HCT116 (cell line): ENCODE measurements at regions not wholly inside any gene's neighbourhood (a gene's known extent, or its start where the extent isn't known, plus 50 kb on each side); places are given as distances from the start of the nearest gene placed in this dataset.

Source experiments
- ATAC-seq: fragments of 200-7000 bp; cut with Tn5 transposase; 2 replicates; pipeline ENCODE4 v1.9.1; 2020; ENCODE audit warnings: mild to moderate bottlenecking, moderate library complexity
- BruUV-seq: library from RNA; stranded (reverse); fragments of 400-500 nt; replicated peaks from 2 replicates; lab custom pipeline; 2021; lab: Mats Ljungman, UMichigan
- CTCF ChIA-PET: fragments of 300-600 bp; sonication (Branson Sonifier 250); formaldehyde crosslinking; loops from one replicate; lab custom pipeline; 2021; ENCODE audit warnings: antibody characterized with exemption; lab: Charles Lee
- POLR2A ChIA-PET: fragments of 300-600, 350-600 bp; sonication (Branson Sonifier 250); formaldehyde crosslinking; loops from one replicate; lab custom pipeline; 2021; ENCODE audit warnings: antibody characterized with exemption; lab: Charles Lee
- RAD21 ChIA-PET, 2 experiments: fragments of 300-600 bp; sonication (Branson Sonifier 250); formaldehyde crosslinking; loops; one replicate each; lab custom pipeline; 2023; ENCODE audit warnings: low total read pairs in 2 of 2; ENCODE audit not compliant: uncharacterized antibody in 2 of 2, unreplicated experiment in 2 of 2, low non-redundant PET in 1 of 2; lab: Charles Lee
- DNase-seq: peaks from one replicate; pipeline ENCODE4 v3.0.0-alpha.2; 2010; ENCODE audit warnings: low read depth, low spot score
- H2AFZ ChIP-seq: fragments of 200-600 bp; shearing (Covaris generic), sonication (generic); 2 replicates; pipeline ENCODE4 v1.6.1; 2017; ENCODE audit warnings: low read depth, mixed run types, mixed read lengths, antibody characterized with exemption, low read length; ENCODE audit not compliant: poor library complexity, severe bottlenecking
- H3K27ac ChIP-seq: 2 replicates; pipeline ENCODE4 v1.5.1; 2012; ENCODE audit warnings: low read depth, low read length
- H3K27me3 ChIP-seq: fragments of 200-600 bp; sonication (generic); 2 replicates; pipeline ENCODE4 v1.6.1; 2016; ENCODE audit warnings: mixed run types, low read length, mixed read lengths; ENCODE audit not compliant: insufficient read depth
- H3K36me3 ChIP-seq, 2 experiments: fragments of 200-500 bp in 1 of 2; fragments of 200-600 bp in 1 of 2; sonication (Bioruptor generic) in 1 of 2; sonication (generic) in 1 of 2; 2 replicates each; pipeline versions ENCODE4 v1.5.1 to v1.6.1; 2014 to 2016; ENCODE audit warnings: low read length in 2 of 2, inconsistent platforms in 1 of 2, mixed read lengths in 1 of 2, mixed run types in 1 of 2; ENCODE audit not compliant: insufficient read depth in 2 of 2, control insufficient read depth in 1 of 2
- H3K4me1 ChIP-seq, 2 experiments: fragments of 200-600 bp in 1 of 2; sonication (generic) in 1 of 2; 2 replicates each; pipeline versions ENCODE4 v1.5.1 to v1.6.1; 2012 to 2017; ENCODE audit warnings: low read length in 2 of 2, inconsistent platforms in 1 of 2, mild to moderate bottlenecking in 1 of 2, mixed read lengths in 1 of 2, mixed run types in 1 of 2, moderate library complexity in 1 of 2; ENCODE audit not compliant: insufficient read depth in 2 of 2, control insufficient read depth in 1 of 2
- H3K4me2 ChIP-seq: fragments of 200-600 bp; sonication (generic); 2 replicates; pipeline ENCODE4 v1.6.1; 2017; ENCODE audit warnings: mixed run types, low read length, mixed read lengths
- H3K4me3 ChIP-seq, 2 experiments: fragments of 200-600 bp in 1 of 2; sonication (generic) in 1 of 2; replicated peaks in 1 of 2; 2 replicates each; pipeline ENCODE4 v1.5.1; 2011 to 2016; ENCODE audit warnings: low read length in 2 of 2, control low read depth in 1 of 2, low read depth in 1 of 2, mild to moderate bottlenecking in 1 of 2, mixed read lengths in 1 of 2, mixed run types in 1 of 2
- H3K79me2 ChIP-seq: fragments of 200-600 bp; sonication (generic); 2 replicates; pipeline ENCODE4 v1.6.1; 2017; ENCODE audit warnings: mild to moderate bottlenecking, mixed run types, low read length, moderate library complexity, mixed read lengths; ENCODE audit not compliant: insufficient read depth
- H3K9ac ChIP-seq: fragments of 200-600 bp; sonication (generic); 2 replicates; pipeline ENCODE4 v1.6.1; 2016; ENCODE audit warnings: low read length, mixed read lengths
- H3K9me2 ChIP-seq: fragments of 200-600 bp; sonication (generic), shearing (Covaris generic); 2 replicates; pipeline ENCODE4 v1.6.1; 2017; ENCODE audit warnings: mixed run types, mild to moderate bottlenecking, moderate library complexity; ENCODE audit not compliant: insufficient read depth
- H3K9me3 ChIP-seq, 2 experiments: fragments of 200-500 bp in 1 of 2; fragments of 200-600 bp in 1 of 2; sonication (Bioruptor generic) in 1 of 2; sonication (generic) in 1 of 2; 2 replicates each; pipeline ENCODE4 v1.6.1; 2014 to 2017; ENCODE audit warnings: low read length in 2 of 2, mixed read lengths in 2 of 2, inconsistent platforms in 1 of 2, low read depth in 1 of 2, mild to moderate bottlenecking in 1 of 2, mixed run types in 1 of 2, moderate library complexity in 1 of 2; ENCODE audit not compliant: control insufficient read depth in 1 of 2, insufficient read depth in 1 of 2
- H4K20me1 ChIP-seq: fragments of 200-600 bp; sonication (generic), shearing (Covaris generic); 2 replicates; pipeline ENCODE4 v1.6.1; 2017; ENCODE audit warnings: mixed run types, mild to moderate bottlenecking, moderate library complexity; ENCODE audit not compliant: insufficient read depth
- CEBPB ChIP-seq: IDR thresholded peaks from 2 replicates; pipeline ENCODE4 v1.6.1; 2012; ENCODE audit warnings: low read depth
- EZH2 ChIP-seq: fragments of 200-600 bp; sonication (generic); IDR thresholded peaks from 2 replicates; pipeline ENCODE4 v1.6.1; 2017; ENCODE audit warnings: antibody characterized with exemption, mixed run types
- FOSL1 ChIP-seq: IDR thresholded peaks from 2 replicates; pipeline ENCODE4 v1.6.1; 2012; ENCODE audit warnings: low read depth
- POLR2AphosphoS5 ChIP-seq: IDR thresholded peaks from 2 replicates; pipeline ENCODE4 v1.6.1; 2011; ENCODE audit warnings: mild to moderate bottlenecking, low read depth, low read length, moderate library complexity
- SP1 ChIP-seq: IDR thresholded peaks from 2 replicates; pipeline ENCODE4 v1.6.1; 2012; ENCODE audit warnings: low read depth
- SRF ChIP-seq: IDR thresholded peaks from 2 replicates; pipeline ENCODE4 v1.6.1; 2012; ENCODE audit warnings: low read depth
- YY1 ChIP-seq: IDR thresholded peaks from 2 replicates; pipeline ENCODE4 v1.6.1; 2011; ENCODE audit warnings: low read length, low read depth, moderate library complexity, mild to moderate bottlenecking; ENCODE audit not compliant: insufficient replicate concordance; ENCODE audit errors: extremely low read depth
- ZNF274 ChIP-seq: fragments of 200-500 bp; sonication (Bioruptor generic); IDR thresholded peaks from 2 replicates; pipeline ENCODE4 v1.6.1; 2014; ENCODE audit warnings: mild to moderate bottlenecking, low read depth, low read length, inconsistent platforms
- intact Hi-C: fragments of 100-400 bp; cut with micrococcal nuclease; formaldehyde crosslinking; loops from 2 replicates; pipeline ENCODE4 v1.10.0; 2022
- TF ChIP-seq, protein P1 (sequence below): IDR thresholded peaks from 2 replicates; pipeline ENCODE4 v1.6.1; 2012; ENCODE audit warnings: low read depth

DNA sequence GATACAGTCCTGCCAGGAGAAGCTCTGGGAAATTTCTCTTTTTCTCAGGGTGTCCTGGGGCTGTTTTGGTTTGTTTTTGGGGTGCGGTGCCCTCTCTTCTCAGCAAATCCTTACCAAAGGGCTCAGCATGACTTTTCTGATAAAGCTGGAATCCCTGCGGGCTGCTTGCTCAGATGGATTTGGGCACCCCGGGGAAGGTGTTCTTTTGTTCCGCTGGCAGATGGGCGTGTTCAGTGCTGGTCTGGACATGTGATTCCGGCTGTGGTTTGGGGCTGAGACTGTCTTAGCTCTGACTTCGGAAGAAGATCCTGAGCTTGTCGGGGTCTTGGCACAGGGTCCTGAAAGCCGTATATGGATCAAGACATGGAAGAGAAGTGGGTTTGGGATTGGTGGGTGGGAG, 134.2 kb upstream of the SPRED2 start:
- peaks cover 16 to 21% of the 10 kb centered on the region in 2 experiments for H3K4me1 ChIP-seq
- no peaks in the 10 kb centered on the region for H3K9me2 ChIP-seq
- H4K20me1 ChIP-seq, result no peaks in the 10 kb centered on the region
- intact Hi-C loops, result no loop called here
- no peaks in the 10 kb centered on the region for H3K27me3 ChIP-seq
- peak overlapping the region; percentile 40 for H3K9ac ChIP-seq
- POLR2A ChIA-PET, result no interaction called here
- H3K4me3 ChIP-seq, result peak overlapping the region; percentile 37 to 49
- CTCF ChIA-PET, result interaction anchor here (3.3 kb wide), 1 partner anchor 301 kb away, joined by 17 read pairs; no protein-coding TSS in a partner anchor
- H3K27ac ChIP-seq, result peak overlapping the region; percentile 49
- no peaks in the 10 kb centered on the region for H3K79me2 ChIP-seq
- BruUV-seq, result no TSS peak
- RAD21 ChIA-PET, result no interaction called here
- H3K9me3 ChIP-seq, result no peaks in the 10 kb centered on the region
- H3K4me2 ChIP-seq, result peak overlapping the region; percentile 84
- peak overlapping the region; percentile 63 for H2AFZ ChIP-seq
- DNase-seq (no peak), ATAC-seq (peak; percentile 77)
- TF ChIP-seq YY1 (no peak), SP1 (peak; percentile 30; the same call in 1 of the 2 replicates)
- no peaks in the 10 kb centered on the region for H3K36me3 ChIP-seq

DNA sequence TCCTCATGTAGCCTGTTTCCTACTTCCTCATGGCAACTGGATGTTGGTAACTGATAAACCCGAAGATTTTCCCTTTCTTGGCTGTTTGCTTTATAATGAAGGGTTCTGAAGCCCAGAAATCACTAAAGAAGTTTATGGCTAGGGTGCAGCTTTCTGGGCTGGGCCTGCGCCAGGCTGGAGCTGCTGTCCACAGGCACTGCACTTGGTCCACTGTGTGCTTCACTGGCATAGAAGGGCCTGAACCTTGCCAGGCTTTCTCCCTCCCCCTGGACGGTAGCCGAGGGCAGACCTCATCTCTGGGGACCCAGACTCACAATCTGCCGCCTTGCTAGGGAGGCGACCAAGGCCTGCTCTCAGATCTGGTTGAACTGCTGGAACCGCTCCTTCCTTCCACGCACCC, 133.3 kb upstream of the SPRED2 start:
- ChIA-PET CTCF (interaction anchor here (3.3 kb wide), 1 partner anchor 300 kb away, joined by 17 read pairs; no protein-coding TSS in a partner anchor), RAD21 (no interaction called here), POLR2A (no interaction called here)
- Histone ChIP-seq H3K9me2 (no peaks in the 10 kb centered on the region), H2AFZ (no peak overlapping the region), H3K4me2 (no peak overlapping the region), H3K4me1 (peaks cover 16 to 21% of the 10 kb centered on the region in 2 experiments), H3K27ac (no peak overlapping the region), H3K9ac (no peak overlapping the region), H4K20me1 (no peaks in the 10 kb centered on the region), H3K4me3 (no peak overlapping the region), H3K79me2 (no peaks in the 10 kb centered on the region), H3K27me3 (no peaks in the 10 kb centered on the region), H3K36me3 (no peaks in the 10 kb centered on the region), H3K9me3 (no peaks in the 10 kb centered on the region)
- no TSS peak for BruUV-seq
- intact Hi-C loops, result no loop called here
- no peak for DNase-seq
- no peak for TF ChIP-seq SRF
- no peak for TF ChIP-seq FOSL1
- TF ChIP-seq EZH2, result no peak
- TF ChIP-seq YY1, result no peak
- TF ChIP-seq, protein P1, sequence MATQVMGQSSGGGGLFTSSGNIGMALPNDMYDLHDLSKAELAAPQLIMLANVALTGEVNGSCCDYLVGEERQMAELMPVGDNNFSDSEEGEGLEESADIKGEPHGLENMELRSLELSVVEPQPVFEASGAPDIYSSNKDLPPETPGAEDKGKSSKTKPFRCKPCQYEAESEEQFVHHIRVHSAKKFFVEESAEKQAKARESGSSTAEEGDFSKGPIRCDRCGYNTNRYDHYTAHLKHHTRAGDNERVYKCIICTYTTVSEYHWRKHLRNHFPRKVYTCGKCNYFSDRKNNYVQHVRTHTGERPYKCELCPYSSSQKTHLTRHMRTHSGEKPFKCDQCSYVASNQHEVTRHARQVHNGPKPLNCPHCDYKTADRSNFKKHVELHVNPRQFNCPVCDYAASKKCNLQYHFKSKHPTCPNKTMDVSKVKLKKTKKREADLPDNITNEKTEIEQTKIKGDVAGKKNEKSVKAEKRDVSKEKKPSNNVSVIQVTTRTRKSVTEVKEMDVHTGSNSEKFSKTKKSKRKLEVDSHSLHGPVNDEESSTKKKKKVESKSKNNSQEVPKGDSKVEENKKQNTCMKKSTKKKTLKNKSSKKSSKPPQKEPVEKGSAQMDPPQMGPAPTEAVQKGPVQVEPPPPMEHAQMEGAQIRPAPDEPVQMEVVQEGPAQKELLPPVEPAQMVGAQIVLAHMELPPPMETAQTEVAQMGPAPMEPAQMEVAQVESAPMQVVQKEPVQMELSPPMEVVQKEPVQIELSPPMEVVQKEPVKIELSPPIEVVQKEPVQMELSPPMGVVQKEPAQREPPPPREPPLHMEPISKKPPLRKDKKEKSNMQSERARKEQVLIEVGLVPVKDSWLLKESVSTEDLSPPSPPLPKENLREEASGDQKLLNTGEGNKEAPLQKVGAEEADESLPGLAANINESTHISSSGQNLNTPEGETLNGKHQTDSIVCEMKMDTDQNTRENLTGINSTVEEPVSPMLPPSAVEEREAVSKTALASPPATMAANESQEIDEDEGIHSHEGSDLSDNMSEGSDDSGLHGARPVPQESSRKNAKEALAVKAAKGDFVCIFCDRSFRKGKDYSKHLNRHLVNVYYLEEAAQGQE, result no peak
- no peak for TF ChIP-seq POLR2AphosphoS5
- TF ChIP-seq CEBPB, result no peak
- TF ChIP-seq ZNF274, result no peak
- ATAC-seq, result no peak
